22Rv1 (cell line): ENCODE measurements at regions not wholly inside any gene's neighbourhood (a gene's known extent, or its start where the extent isn't known, plus 50 kb on each side); places are given as distances from the start of the nearest gene placed in this dataset.

Experiments used
- ZFX ChIP-seq: fragments of 450-650 bp; IDR thresholded peaks from 2 replicates; pipeline ENCODE4 v1.6.1; 2017; ENCODE audit warnings: antibody characterized with exemption, borderline replicate concordance
- TF ChIP-seq, protein P1 (sequence below): fragments of 450-650 bp; IDR thresholded peaks from 2 replicates; pipeline ENCODE4 v1.5.1; 2017; ENCODE audit warnings: mild to moderate bottlenecking

DNA sequence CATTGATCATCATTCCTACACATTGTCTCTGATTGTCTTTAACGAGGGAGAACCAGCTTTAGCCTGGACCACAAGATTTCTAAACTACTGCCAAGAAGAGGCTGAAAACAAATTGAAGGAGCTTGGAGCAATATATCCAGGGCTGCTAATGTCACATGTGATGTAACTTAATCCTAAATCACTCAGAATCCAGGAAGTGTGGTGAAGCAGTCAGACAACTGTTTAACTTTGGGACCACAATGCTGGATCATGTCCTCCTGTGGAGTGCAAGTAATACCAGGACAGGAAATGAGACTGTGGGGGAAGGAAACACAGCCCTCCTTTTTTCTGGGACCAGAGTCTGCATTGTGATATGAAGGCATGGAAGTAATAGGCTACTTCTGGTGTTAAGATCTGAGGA, 430.2 kb downstream of the KCTD12 start:
- TF ChIP-seq, protein P1, sequence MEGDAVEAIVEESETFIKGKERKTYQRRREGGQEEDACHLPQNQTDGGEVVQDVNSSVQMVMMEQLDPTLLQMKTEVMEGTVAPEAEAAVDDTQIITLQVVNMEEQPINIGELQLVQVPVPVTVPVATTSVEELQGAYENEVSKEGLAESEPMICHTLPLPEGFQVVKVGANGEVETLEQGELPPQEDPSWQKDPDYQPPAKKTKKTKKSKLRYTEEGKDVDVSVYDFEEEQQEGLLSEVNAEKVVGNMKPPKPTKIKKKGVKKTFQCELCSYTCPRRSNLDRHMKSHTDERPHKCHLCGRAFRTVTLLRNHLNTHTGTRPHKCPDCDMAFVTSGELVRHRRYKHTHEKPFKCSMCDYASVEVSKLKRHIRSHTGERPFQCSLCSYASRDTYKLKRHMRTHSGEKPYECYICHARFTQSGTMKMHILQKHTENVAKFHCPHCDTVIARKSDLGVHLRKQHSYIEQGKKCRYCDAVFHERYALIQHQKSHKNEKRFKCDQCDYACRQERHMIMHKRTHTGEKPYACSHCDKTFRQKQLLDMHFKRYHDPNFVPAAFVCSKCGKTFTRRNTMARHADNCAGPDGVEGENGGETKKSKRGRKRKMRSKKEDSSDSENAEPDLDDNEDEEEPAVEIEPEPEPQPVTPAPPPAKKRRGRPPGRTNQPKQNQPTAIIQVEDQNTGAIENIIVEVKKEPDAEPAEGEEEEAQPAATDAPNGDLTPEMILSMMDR = no peak
- no peak for TF ChIP-seq ZFX
